ENCODE measurements at regions not wholly inside any gene's neighbourhood (a gene's known extent, or its start where the extent isn't known, plus 50 kb on each side); places are given as distances from the start of the nearest gene placed in this dataset.
"Not testable (repeated sequence)": the region's sequence is repeated elsewhere in the genome, so short reads cannot be mapped to it uniquely, and the experiment has no call there.

GRCh38 chr18:6537475-6537874 lies 122.8 kb upstream of the L3MBTL4 start:
- FAIRE-seq, result no peak

GRCh38 chr18:6541131-6541679 lies 126.5 kb upstream of the L3MBTL4 start:
- not testable (repeated sequence) for FAIRE-seq

DNA sequence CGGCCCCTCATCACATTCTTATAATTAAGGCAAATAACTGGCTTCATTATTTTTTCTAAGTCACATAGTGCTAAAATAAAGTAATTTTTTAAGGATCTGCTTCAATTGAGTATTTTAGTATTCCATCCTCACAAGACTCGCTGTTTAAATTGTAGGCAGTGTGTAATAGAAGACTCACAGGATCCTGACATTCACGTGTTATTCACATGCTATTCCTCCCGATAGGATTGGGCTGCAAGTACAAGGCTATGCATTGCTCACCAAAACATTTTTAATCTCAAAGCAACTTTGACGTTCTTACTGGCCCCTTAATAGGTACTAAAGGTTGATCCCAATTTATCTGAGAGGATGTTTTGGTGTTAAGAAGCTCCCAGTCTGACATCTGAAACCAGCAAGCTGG lies 127.6 kb upstream of the L3MBTL4 start:
- no peak for FAIRE-seq

DNA sequence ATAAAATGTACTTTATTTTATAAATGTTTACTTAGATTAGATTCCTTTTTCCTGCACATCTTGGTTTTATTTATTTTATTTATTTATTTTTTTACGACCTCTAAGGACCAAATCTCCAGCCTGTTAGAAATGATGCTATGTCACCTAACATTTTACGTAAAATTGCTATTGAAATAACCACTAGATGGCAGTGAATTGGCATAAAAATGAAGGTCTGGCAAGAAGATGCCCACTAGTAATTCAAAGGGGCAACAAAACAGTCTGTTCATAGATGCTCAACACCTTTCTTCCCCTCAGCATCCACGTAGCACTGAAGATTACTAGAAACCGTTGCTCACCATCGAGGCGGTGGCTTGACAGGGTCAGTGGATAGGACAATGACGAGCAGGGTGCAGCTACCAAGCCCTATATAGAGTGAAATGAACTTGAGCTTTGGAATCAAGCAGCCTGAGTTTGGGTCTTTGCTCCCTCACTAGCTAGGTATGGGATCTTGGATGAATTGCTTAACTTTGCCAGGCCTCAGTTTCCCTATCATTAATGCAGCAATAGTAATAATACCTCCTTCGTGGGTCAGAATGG lies 128.7 kb upstream of the L3MBTL4 start:
- FAIRE-seq, result peak; percentile 93

DNA sequence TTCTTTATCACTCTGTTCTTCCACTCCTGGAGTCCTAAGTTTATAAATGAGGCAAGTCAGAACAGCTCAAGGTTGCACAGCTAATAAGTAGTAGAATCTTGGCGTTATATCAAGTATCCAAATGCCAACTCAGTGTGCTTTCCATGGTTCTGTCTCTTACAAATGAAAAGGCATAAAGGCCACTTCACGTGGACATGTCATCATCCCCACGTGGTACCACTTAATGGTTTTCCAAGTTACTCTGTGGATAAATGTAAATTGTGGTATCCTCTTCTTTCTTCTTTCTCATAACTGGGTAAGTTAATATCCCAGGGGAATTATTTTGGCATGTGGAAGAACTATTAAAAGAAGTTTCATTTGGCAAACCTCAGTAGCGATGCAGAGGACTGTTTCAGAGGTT lies 131.5 kb upstream of the L3MBTL4 start:
- no peak for FAIRE-seq

GRCh38 chr18:6547476-6547875 lies 132.8 kb upstream of the L3MBTL4 start:
- FAIRE-seq, result no peak

DNA sequence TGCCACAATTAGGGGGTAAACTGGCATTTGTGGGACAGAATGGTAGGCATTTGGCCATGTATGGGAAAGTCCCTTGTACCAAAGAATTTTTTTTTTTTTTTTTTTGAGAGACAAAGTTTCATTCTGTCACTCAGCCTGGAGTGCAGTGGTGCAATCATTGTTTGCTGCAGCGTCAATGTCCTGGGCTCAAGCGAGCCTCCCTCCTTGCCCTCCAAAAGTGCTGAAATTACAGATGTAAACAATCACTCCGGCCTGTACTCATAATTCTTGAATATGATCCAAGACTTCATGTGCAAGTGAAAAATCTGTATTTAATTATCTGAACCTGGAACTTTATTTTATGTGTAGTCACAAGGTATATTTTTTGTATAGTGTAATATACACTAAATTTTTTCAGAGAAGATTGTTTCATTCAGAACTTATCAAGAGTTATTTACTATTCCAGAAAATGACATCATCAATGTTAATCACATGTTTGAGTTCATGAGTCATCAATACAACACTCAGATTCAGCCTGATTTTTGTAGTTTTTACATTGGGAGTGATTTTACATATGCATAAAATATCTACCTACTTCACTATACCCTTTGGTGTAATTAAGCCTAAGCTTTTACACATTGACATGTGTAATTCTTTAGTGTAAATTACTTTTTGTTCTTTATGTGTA lies 138.7 kb upstream of the L3MBTL4 start:
- FAIRE-seq, result no peak

GRCh38 chr18:6557057-6557769 lies 142.5 kb upstream of the L3MBTL4 start:
- FAIRE-seq, result no peak

- no peak for FAIRE-seq
Observed at GRCh38 chr18:6557770-6558248, 143.1 kb upstream of the L3MBTL4 start.

GRCh38 chr18:6558446-6559156 lies 143.9 kb upstream of the L3MBTL4 start:
- no peak for FAIRE-seq

- FAIRE-seq, result no peak
Observed at GRCh38 chr18:6559296-6559695, 144.6 kb upstream of the L3MBTL4 start.

DNA sequence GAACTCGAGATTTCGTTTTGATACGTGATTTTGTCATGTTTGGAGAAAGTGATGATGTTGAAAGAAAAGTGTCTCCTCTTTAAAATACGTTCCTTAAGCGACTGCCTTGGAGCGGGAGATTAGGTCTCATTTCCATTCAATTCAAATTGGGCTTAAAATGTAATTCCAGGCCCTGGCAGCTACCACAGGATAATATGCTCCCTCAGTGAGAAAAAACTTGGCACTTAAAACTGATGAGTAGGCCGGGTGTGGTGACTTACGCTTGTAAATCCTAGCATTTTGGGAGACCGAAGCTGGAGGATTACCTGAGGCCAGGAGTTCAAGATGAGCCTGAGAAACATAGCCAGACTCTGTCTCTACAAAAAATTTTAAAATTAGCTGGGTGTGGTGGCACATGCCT lies 146.3 kb upstream of the L3MBTL4 start:
- FAIRE-seq, result no peak

DNA sequence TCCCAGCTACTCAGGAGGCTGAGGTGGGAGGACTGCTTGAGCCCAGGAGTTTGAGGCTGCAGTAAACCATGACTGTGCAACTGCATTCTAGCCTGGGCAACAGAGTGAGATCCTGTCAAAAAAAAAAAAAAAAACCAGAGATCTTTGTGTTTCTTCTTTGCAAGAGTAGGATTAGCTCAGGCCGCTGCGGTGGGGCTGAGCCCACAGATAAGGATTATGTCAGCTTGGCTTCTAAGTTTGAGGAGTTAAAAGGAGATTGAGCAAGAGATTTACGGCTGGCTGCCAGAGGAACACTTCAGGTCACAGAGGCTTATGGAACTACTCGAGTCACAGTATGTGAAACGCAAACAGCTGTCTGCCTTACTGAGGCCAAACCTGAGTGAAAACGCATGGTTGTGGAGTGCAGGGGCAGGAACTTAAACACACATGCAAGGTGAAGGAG lies 146.7 kb upstream of the L3MBTL4 start:
- FAIRE-seq, result no peak

DNA sequence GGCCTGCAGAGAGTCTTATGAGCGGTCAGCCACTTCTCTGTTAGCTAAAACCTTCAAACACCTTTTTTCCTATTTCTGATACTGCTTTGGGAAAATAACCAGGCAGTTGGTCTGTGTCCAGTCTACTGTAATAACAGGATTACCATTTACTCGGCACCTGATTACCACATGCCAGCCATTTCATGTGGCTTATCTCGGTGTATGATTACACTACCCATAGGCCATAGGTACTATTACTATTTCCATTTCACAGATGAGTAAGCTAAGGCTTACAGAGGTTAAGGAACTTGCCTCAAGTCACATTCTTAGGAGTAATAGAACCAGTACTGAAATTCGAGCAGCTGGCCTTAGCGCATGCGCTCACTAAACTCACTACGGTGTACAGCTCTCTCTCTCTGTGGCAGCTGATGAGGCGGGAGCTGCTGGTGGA lies 147.2 kb upstream of the L3MBTL4 start:
- FAIRE-seq, result no peak

DNA sequence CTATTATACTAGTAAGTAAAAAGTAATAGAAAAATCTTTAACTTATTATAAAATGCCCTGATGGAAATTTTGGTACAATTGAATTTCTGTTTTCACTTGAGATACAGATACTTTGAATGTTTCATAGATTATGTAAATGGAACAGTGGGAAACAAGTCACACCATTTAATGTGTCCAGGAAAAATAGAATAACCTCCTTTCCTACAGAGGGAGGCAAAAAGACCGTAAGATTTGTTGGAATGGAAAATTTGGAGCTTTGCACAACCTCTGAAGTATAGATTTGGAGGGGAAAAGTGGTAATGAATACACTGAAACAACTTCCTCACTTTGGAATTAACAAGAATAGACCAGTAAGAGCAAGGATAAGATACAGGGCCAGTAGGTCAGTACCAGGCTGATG lies 149.2 kb upstream of the L3MBTL4 start:
- FAIRE-seq, result no peak

- no peak for FAIRE-seq
Observed at GRCh38 chr18:6564950-6565814, 150.5 kb upstream of the L3MBTL4 start.

- FAIRE-seq, result no peak
Observed at GRCh38 chr18:6565815-6566081, 151.0 kb upstream of the L3MBTL4 start.

GRCh38 chr18:6566338-6566911 lies 151.7 kb upstream of the L3MBTL4 start:
- no peak for FAIRE-seq

DNA sequence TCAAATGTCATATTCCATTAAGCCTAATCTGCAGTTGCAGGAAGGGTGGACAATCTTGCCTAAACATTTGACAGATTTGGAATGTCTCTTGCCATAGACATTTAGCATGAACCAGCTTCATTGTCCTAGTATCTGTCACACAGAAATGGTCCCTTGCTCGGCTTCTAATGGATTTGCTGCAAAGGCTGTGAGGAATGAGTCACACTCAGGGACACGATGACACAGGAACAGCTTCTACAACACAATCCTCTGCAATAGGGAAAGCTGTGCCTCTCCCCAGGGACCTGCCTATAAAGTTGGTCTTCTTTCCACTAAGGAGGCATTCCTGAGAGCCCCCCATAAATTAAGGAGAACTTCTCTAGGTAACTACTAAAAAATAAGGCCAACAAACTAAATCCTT lies 155.1 kb upstream of the L3MBTL4 start:
- no peak for FAIRE-seq

GRCh38 chr18:6570581-6571238 lies 156.0 kb upstream of the L3MBTL4 start:
- no peak for FAIRE-seq

DNA sequence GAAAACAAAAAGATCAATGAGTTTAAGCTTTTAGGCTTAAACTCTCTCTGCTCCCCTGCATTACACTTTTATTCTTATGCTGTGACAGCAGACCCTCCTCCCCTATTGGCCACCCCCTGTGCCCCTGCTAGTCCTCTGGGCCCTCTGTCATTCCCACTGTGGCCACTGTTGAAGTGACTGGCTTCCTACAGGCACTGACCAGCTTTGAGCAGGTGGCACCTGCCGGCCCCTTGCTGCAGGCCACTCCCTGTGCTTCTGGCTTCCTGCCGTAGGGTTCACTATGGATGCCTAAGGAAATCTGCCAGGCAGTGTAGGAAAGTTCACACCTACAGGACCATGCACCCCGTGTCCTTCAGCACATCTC lies 156.5 kb upstream of the L3MBTL4 start:
- FAIRE-seq, result no peak

All from endometrium (tissue), 2 donors.